ENCODE measurements at regions not wholly inside any gene's neighbourhood (a gene's known extent, or its start where the extent isn't known, plus 50 kb on each side); places are given as distances from the start of the nearest gene placed in this dataset.

DNA sequence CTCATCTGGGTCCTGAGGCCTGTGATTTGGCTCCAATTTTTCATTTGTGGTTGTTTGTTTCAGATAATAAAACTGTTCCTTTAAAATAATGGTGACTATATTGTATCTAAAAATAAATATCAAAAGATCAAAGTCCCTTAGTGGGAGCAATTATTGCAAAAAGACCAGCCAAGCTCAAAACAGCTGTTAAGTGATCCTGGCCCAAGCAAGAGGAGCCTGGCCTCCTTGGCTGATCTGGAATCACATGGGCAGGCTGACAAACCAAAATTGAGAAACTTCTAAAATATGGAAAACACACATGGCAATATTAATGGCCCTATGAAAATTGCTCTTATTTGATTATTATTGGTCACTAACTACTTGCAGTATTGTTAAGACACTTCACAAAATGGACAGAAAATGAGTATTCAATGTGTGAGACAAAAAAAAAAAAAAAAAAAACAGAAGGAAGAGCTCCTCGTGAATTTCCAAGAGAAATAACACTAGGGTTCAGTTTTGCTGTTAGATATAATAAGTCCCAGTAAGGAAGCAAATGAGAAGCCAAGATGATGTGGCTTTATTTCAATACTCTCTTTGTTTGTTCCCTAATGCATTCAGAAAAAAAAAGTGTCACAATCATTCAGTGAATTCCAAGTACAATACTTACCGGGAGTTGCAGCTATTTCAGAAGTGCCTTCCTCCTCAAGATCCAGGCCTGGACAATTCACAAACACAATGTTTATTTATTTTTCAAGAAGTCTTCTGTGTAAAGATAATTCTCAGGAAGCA is 105.1 kb downstream of the SEC16B start:
- WGBS, 2 donors (ENCODE audit: extremely low coverage in 2 of 2, insufficient read length in 2 of 2, insufficient replicate concordance in 1 of 2) = no CpG with 5 or more reads among the region's 2 CpGs
- no peaks in the 10 kb centered on the region for H3K36me3 ChIP-seq (replicated peaks in 1 of 2; ENCODE audit: control insufficient read depth in 2 of 2, insufficient read depth in 2 of 2, low read length in 2 of 2)

DNA sequence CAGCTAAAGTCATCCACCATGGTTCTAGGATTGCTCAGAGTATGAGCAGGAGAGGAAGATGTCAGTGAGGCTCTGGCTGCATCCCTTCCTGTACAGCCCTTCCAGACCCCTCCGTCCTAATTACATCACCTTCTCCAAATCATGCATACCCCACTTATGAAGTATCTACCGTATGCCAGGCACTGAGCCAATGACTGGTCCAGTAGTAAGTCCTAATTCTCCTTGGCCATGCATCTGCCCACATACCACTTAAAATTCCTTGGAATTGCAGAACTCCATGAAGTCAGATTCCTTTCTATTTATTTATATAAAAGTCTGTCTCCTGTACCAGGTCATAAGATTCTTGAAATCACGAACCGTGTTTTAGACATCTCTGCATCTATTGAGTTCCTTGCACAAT is 106.1 kb downstream of the SEC16B start:
- Histone ChIP-seq H3K4me2 (ENCODE audit: insufficient read depth, low read length, poor library complexity, severe bottlenecking) (no peak overlapping the region), H3K79me1 (ENCODE audit: low read depth, low read length) (no peaks in the 10 kb centered on the region), H3K4ac (ENCODE audit: low read length) (no peak overlapping the region), H3K27me3 (ENCODE audit: control insufficient read depth in 3 of 3, insufficient read depth in 3 of 3, low read depth in 1 of 3, low read length in 3 of 3) (no peaks in the 10 kb centered on the region), H2BK12ac (ENCODE audit: low read length) (no peak overlapping the region), H3K9me3 (replicated peaks in 1 of 2; ENCODE audit: control insufficient read depth in 2 of 2, insufficient read depth in 1 of 2, low read depth in 1 of 2, low read length in 2 of 2) (no peaks in the 10 kb centered on the region), H3K9ac (ENCODE audit: low read depth, low read length, poor library complexity) (no peak overlapping the region), H3K4me3 (ENCODE audit: low read length in 2 of 2) (no peak overlapping the region), H3K23ac (ENCODE audit: low read depth, low read length, poor library complexity) (no peak overlapping the region), H2BK120ac (ENCODE audit: low read depth, low read length) (no peak overlapping the region), H4K8ac (ENCODE audit: low read depth, low read length) (no peak overlapping the region), H3K18ac (ENCODE audit: low read length) (no peak overlapping the region), H2BK15ac (ENCODE audit: low read length) (no peak overlapping the region), H3K4me1 (ENCODE audit: control insufficient read depth in 2 of 2, insufficient read depth in 1 of 2, low read depth in 1 of 2, low read length in 2 of 2) (no peaks in the 10 kb centered on the region), H2AFZ (ENCODE audit: low read length) (no peak overlapping the region), H2BK5ac (ENCODE audit: low read length) (no peak overlapping the region), H3K14ac (ENCODE audit: low read length) (no peak overlapping the region), H3K36me3 (replicated peaks in 1 of 2; ENCODE audit: control insufficient read depth in 2 of 2, insufficient read depth in 2 of 2, low read length in 2 of 2) (no peaks in the 10 kb centered on the region), H4K91ac (ENCODE audit: low read depth, low read length, poor library complexity) (no peak overlapping the region), H3K27ac (replicated peaks; ENCODE audit: low read length) (no peak overlapping the region), H2AK5ac (ENCODE audit: low read depth, low read length) (no peak overlapping the region)
- DNase-seq (ENCODE audit: low spot score) = no peak
- no CpG with 5 or more reads among the region's 4 CpGs for WGBS, 2 donors (ENCODE audit: extremely low coverage in 2 of 2, insufficient read length in 2 of 2, insufficient replicate concordance in 1 of 2)

More for the DNA sequence above, 105.1 kb downstream of the SEC16B start:
- Histone ChIP-seq H3K27ac (replicated peaks; ENCODE audit: low read length) (no peak overlapping the region), H2BK15ac (ENCODE audit: low read length) (no peak overlapping the region), H3K4me3 (ENCODE audit: low read length in 2 of 2) (no peak overlapping the region), H3K18ac (ENCODE audit: low read length) (no peak overlapping the region), H3K23ac (ENCODE audit: low read depth, low read length, poor library complexity) (no peak overlapping the region), H2AFZ (ENCODE audit: low read length) (no peak overlapping the region), H3K79me1 (ENCODE audit: low read depth, low read length) (no peaks in the 10 kb centered on the region), H3K4me1 (ENCODE audit: control insufficient read depth in 2 of 2, insufficient read depth in 1 of 2, low read depth in 1 of 2, low read length in 2 of 2) (no peaks in the 10 kb centered on the region), H4K8ac (ENCODE audit: low read depth, low read length) (no peak overlapping the region), H3K4ac (ENCODE audit: low read length) (no peak overlapping the region), H3K14ac (ENCODE audit: low read length) (no peak overlapping the region), H2BK120ac (ENCODE audit: low read depth, low read length) (no peak overlapping the region), H3K27me3 (ENCODE audit: control insufficient read depth in 3 of 3, insufficient read depth in 3 of 3, low read depth in 1 of 3, low read length in 3 of 3) (no peaks in the 10 kb centered on the region), H4K91ac (ENCODE audit: low read depth, low read length, poor library complexity) (no peak overlapping the region), H3K9ac (ENCODE audit: low read depth, low read length, poor library complexity) (no peak overlapping the region), H2BK12ac (ENCODE audit: low read length) (no peak overlapping the region), H2AK5ac (ENCODE audit: low read depth, low read length) (no peak overlapping the region), H3K9me3 (replicated peaks in 1 of 2; ENCODE audit: control insufficient read depth in 2 of 2, insufficient read depth in 1 of 2, low read depth in 1 of 2, low read length in 2 of 2) (no peaks in the 10 kb centered on the region), H2BK5ac (ENCODE audit: low read length) (no peak overlapping the region), H3K4me2 (ENCODE audit: insufficient read depth, low read length, poor library complexity, severe bottlenecking) (no peak overlapping the region)
- no peak for DNase-seq (ENCODE audit: low spot score)

DNA sequence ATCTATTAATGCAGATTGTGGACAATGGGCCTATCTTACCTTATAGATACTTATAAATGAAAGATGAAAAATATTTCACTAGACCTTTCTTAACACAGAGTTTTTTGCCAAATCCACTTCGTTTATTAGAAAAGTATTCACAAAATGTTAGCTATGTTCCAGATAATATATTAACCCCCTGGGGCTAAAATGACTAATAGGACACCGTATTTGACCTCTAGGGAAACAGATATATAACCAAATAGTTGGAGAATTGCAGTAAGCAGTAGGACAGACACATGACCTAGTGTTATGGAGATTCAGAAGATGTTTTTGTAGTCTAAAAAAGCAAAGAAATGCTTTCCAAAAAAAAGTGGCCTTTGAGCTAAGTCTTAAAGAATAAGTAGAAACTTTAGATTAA is 106.9 kb downstream of the SEC16B start:
- Histone ChIP-seq H3K23ac (ENCODE audit: low read depth, low read length, poor library complexity) (no peak overlapping the region), H4K91ac (ENCODE audit: low read depth, low read length, poor library complexity) (no peak overlapping the region), H2BK12ac (ENCODE audit: low read length) (no peak overlapping the region), H3K9me3 (replicated peaks in 1 of 2; ENCODE audit: control insufficient read depth in 2 of 2, insufficient read depth in 1 of 2, low read depth in 1 of 2, low read length in 2 of 2) (no peaks in the 10 kb centered on the region), H3K27me3 (ENCODE audit: control insufficient read depth in 3 of 3, insufficient read depth in 3 of 3, low read depth in 1 of 3, low read length in 3 of 3) (no peaks in the 10 kb centered on the region), H2BK5ac (ENCODE audit: low read length) (no peak overlapping the region), H3K14ac (ENCODE audit: low read length) (no peak overlapping the region), H2AFZ (ENCODE audit: low read length) (no peak overlapping the region), H3K4ac (ENCODE audit: low read length) (no peak overlapping the region), H3K27ac (replicated peaks; ENCODE audit: low read length) (no peak overlapping the region), H4K8ac (ENCODE audit: low read depth, low read length) (no peak overlapping the region), H2BK15ac (ENCODE audit: low read length) (no peak overlapping the region), H2BK120ac (ENCODE audit: low read depth, low read length) (no peak overlapping the region), H3K4me3 (ENCODE audit: low read length in 2 of 2) (no peak overlapping the region), H3K4me2 (ENCODE audit: insufficient read depth, low read length, poor library complexity, severe bottlenecking) (no peak overlapping the region), H3K9ac (ENCODE audit: low read depth, low read length, poor library complexity) (no peak overlapping the region), H3K36me3 (replicated peaks in 1 of 2; ENCODE audit: control insufficient read depth in 2 of 2, insufficient read depth in 2 of 2, low read length in 2 of 2) (no peaks in the 10 kb centered on the region), H3K18ac (ENCODE audit: low read length) (no peak overlapping the region), H3K79me1 (ENCODE audit: low read depth, low read length) (no peaks in the 10 kb centered on the region), H2AK5ac (ENCODE audit: low read depth, low read length) (no peak overlapping the region), H3K4me1 (ENCODE audit: control insufficient read depth in 2 of 2, insufficient read depth in 1 of 2, low read depth in 1 of 2, low read length in 2 of 2) (no peaks in the 10 kb centered on the region)
- DNase-seq (ENCODE audit: low spot score) = no peak
- WGBS, 2 donors (ENCODE audit: extremely low coverage in 2 of 2, insufficient read length in 2 of 2, insufficient replicate concordance in 1 of 2) = no CpG with 5 or more reads among the region's 2 CpGs

DNA sequence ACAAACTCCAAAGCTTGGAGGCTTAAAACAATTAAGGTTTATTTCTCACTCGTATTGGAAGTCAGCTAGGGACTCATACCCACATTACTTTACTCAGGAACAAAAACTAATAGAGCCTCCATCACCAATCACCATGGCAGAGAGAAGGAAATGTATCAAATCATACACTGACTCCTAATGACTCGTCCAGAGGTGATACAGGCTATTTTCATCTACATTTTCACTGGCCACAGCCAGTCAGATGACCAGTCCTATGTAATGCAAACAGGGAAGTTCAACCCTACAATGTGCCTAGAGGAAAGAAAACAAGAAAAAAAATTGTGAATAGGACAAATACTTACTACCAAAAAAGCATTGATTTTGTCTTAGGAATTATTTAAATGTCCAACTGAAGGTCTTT is 110.3 kb downstream of the SEC16B start:
- Histone ChIP-seq H3K27me3 (ENCODE audit: control insufficient read depth in 3 of 3, insufficient read depth in 3 of 3, low read depth in 1 of 3, low read length in 3 of 3) (no peaks in the 10 kb centered on the region), H2BK5ac (ENCODE audit: low read length) (no peak overlapping the region), H2BK12ac (ENCODE audit: low read length) (no peak overlapping the region), H3K14ac (ENCODE audit: low read length) (no peak overlapping the region), H3K4me3 (ENCODE audit: low read length in 2 of 2) (no peak overlapping the region), H3K36me3 (replicated peaks in 1 of 2; ENCODE audit: control insufficient read depth in 2 of 2, insufficient read depth in 2 of 2, low read length in 2 of 2) (no peaks in the 10 kb centered on the region), H3K23ac (ENCODE audit: low read depth, low read length, poor library complexity) (no peak overlapping the region), H2AK5ac (ENCODE audit: low read depth, low read length) (no peak overlapping the region), H3K4me1 (ENCODE audit: control insufficient read depth in 2 of 2, insufficient read depth in 1 of 2, low read depth in 1 of 2, low read length in 2 of 2) (no peaks in the 10 kb centered on the region), H2BK120ac (ENCODE audit: low read depth, low read length) (no peak overlapping the region), H3K9ac (ENCODE audit: low read depth, low read length, poor library complexity) (no peak overlapping the region), H3K9me3 (replicated peaks in 1 of 2; ENCODE audit: control insufficient read depth in 2 of 2, insufficient read depth in 1 of 2, low read depth in 1 of 2, low read length in 2 of 2) (no peaks in the 10 kb centered on the region), H3K18ac (ENCODE audit: low read length) (no peak overlapping the region), H4K91ac (ENCODE audit: low read depth, low read length, poor library complexity) (no peak overlapping the region), H3K27ac (replicated peaks; ENCODE audit: low read length) (no peak overlapping the region), H4K8ac (ENCODE audit: low read depth, low read length) (no peak overlapping the region), H2AFZ (ENCODE audit: low read length) (no peak overlapping the region), H3K79me1 (ENCODE audit: low read depth, low read length) (no peaks in the 10 kb centered on the region), H2BK15ac (ENCODE audit: low read length) (no peak overlapping the region), H3K4me2 (ENCODE audit: insufficient read depth, low read length, poor library complexity, severe bottlenecking) (no peak overlapping the region), H3K4ac (ENCODE audit: low read length) (no peak overlapping the region)
- no CpG with 5 or more reads among the region's 2 CpGs for WGBS, 2 donors (ENCODE audit: extremely low coverage in 2 of 2, insufficient read length in 2 of 2, insufficient replicate concordance in 1 of 2)
- no peak for DNase-seq (ENCODE audit: low spot score)

Measured in neuronal stem cell (in vitro differentiated cells).